H1 (cell line): ENCODE measurements at regions not wholly inside any gene's neighbourhood (a gene's known extent, or its start where the extent isn't known, plus 50 kb on each side); places are given as distances from the start of the nearest gene placed in this dataset.

ENCODE experiments used
- CTCF ChIA-PET: fragments of 300-600 bp; sonication (Branson Sonifier 250); formaldehyde crosslinking; loops from one replicate; lab custom pipeline; 2021; ENCODE audit not compliant: partially characterized antibody; lab: Charles Lee
- POLR2A ChIA-PET: fragments of 300-600 bp; sonication (Branson Sonifier 250); formaldehyde crosslinking; loops from one replicate; lab custom pipeline; 2021; ENCODE audit warnings: inconsistent platforms; ENCODE audit not compliant: partially characterized antibody; lab: Charles Lee
- DNase-seq, 2 experiments: peaks; one replicate each; pipeline versions ENCODE4 v3.0.0 to v3.0.0-alpha.2; 2010 to 2022; ENCODE audit warnings: low spot score in 2 of 2, low read depth in 1 of 2, mixed read lengths in 1 of 2
- FAIRE-seq: peaks from 2 replicates; lab custom pipeline; 2011; peaks lifted over from hg19 to GRCh38; lab: Jason Lieb, UNC
- H2AFZ ChIP-seq: 2 replicates; pipeline ENCODE4 v1.8.1; 2012; ENCODE audit warnings: low read length, inconsistent platforms
- H2AK5ac ChIP-seq: 2 replicates; pipeline ENCODE4 v1.6.1; 2013; ENCODE audit warnings: low read depth, low read length
- H2BK120ac ChIP-seq: replicated peaks from 2 replicates; pipeline ENCODE3; 2013; ENCODE audit warnings: low read depth, low read length, inconsistent platforms
- H2BK12ac ChIP-seq: 2 replicates; pipeline ENCODE4 v1.6.1; 2013; ENCODE audit warnings: low read depth, low read length
- H2BK15ac ChIP-seq: 2 replicates; pipeline ENCODE4 v1.6.1; 2013; ENCODE audit warnings: low read length
- H2BK20ac ChIP-seq: 2 replicates; pipeline ENCODE4 v1.6.1; 2013; ENCODE audit warnings: low read length
- H2BK5ac ChIP-seq: 2 replicates; pipeline ENCODE4 v1.6.1; 2013; ENCODE audit warnings: low read depth, low read length
- H3K14ac ChIP-seq: 2 replicates; pipeline ENCODE4 v1.6.1; 2013; ENCODE audit warnings: inconsistent platforms; ENCODE audit not compliant: insufficient read length
- H3K18ac ChIP-seq: 2 replicates; pipeline ENCODE4 v1.6.1; 2013; ENCODE audit warnings: low read length; ENCODE audit errors: extremely low read depth
- H3K23ac ChIP-seq: 2 replicates; pipeline ENCODE4 v1.6.1; 2013; ENCODE audit warnings: inconsistent platforms; ENCODE audit not compliant: insufficient read length
- H3K23me2 ChIP-seq: 2 replicates; pipeline ENCODE4 v1.6.1; 2013; ENCODE audit warnings: low read depth, low read length
- H3K27ac ChIP-seq: 2 replicates; pipeline ENCODE4 v1.6.1; 2011; ENCODE audit warnings: low read depth, low read length, inconsistent platforms
- H3K27me3 ChIP-seq, 4 experiments: replicated peaks in 1 of 4; 1 replicate in 1 of 4; 2 replicates in 3 of 4; pipeline versions ENCODE4 v1.6.1 to v1.8.1; 2011 to 2013; ENCODE audit warnings: low read length in 3 of 4, mild to moderate bottlenecking in 3 of 4, inconsistent platforms in 2 of 4, mixed read lengths in 2 of 4, moderate library complexity in 1 of 4; ENCODE audit not compliant: control insufficient read depth in 3 of 4, insufficient read depth in 3 of 4; ENCODE audit errors: extremely low read depth in 1 of 4
- H3K36me3 ChIP-seq, 4 experiments: 2 replicates each; pipeline versions ENCODE4 v1.6.1 to v1.8.1; 2011 to 2013; ENCODE audit warnings: mild to moderate bottlenecking in 4 of 4, low read length in 3 of 4, moderate library complexity in 2 of 4, control low read depth in 1 of 4, inconsistent platforms in 1 of 4; ENCODE audit not compliant: insufficient read depth in 4 of 4, control insufficient read depth in 2 of 4
- H3K4ac ChIP-seq: replicated peaks from 2 replicates; pipeline ENCODE3; 2013; ENCODE audit warnings: low read length, low read depth, mixed read lengths, inconsistent platforms; ENCODE audit not compliant: insufficient read length
- H3K4me1 ChIP-seq, 4 experiments: replicated peaks in 1 of 4; 1 replicate in 1 of 4; 2 replicates in 3 of 4; pipeline versions ENCODE4 v1.6.1 to v1.8.1; 2011 to 2013; ENCODE audit warnings: low read length in 3 of 4, inconsistent platforms in 2 of 4, mixed read lengths in 1 of 4; ENCODE audit not compliant: insufficient read depth in 4 of 4, control insufficient read depth in 3 of 4
- H3K4me2 ChIP-seq, 2 experiments: 2 replicates each; pipeline versions ENCODE4 v1.6.1 to v1.8.1; 2011 to 2013; ENCODE audit warnings: low read depth in 2 of 2, low read length in 2 of 2, control low read depth in 1 of 2, inconsistent platforms in 1 of 2, mild to moderate bottlenecking in 1 of 2; ENCODE audit not compliant: insufficient read depth in 1 of 2
- H3K4me3 ChIP-seq, 4 experiments: fragments of 200-600, 300-600 bp in 1 of 4; sonication (generic), shearing (Covaris generic), sonication (Bioruptor Twin) in 1 of 4; 2 replicates each; pipeline versions ENCODE4 v1.5.1 to v1.8.1; 2011 to 2016; ENCODE audit warnings: low read length in 4 of 4, low read depth in 3 of 4, control low read depth in 2 of 4, inconsistent platforms in 2 of 4, mild to moderate bottlenecking in 2 of 4, mixed read lengths in 1 of 4, moderate library complexity in 1 of 4; ENCODE audit not compliant: insufficient read depth in 2 of 4; ENCODE audit errors: extremely low read depth in 1 of 4
- H3K56ac ChIP-seq: replicated peaks from 2 replicates; pipeline ENCODE3; 2013; ENCODE audit warnings: low read depth, mild to moderate bottlenecking, mixed read lengths, low read length, inconsistent platforms; ENCODE audit not compliant: insufficient read length
- H3K79me1 ChIP-seq: 2 replicates; pipeline ENCODE4 v1.6.1; 2013; ENCODE audit warnings: low read depth, low read length, control low read depth
- H3K79me2 ChIP-seq, 2 experiments: 2 replicates each; pipeline versions ENCODE4 v1.6.1 to v1.8.1; 2012 to 2013; ENCODE audit warnings: low read length in 2 of 2, mild to moderate bottlenecking in 2 of 2, inconsistent platforms in 1 of 2; ENCODE audit not compliant: insufficient read depth in 2 of 2, control insufficient read depth in 1 of 2
- H3K9ac ChIP-seq, 4 experiments: replicated peaks in 1 of 4; 1 replicate in 1 of 4; 2 replicates in 3 of 4; pipeline versions ENCODE4 v1.6.1 to v1.8.1; 2011 to 2013; ENCODE audit warnings: low read depth in 3 of 4, low read length in 3 of 4, control low read depth in 2 of 4, mild to moderate bottlenecking in 2 of 4, moderate library complexity in 2 of 4, inconsistent platforms in 1 of 4; ENCODE audit errors: extremely low read depth in 1 of 4
- H3K9me3 ChIP-seq, 2 experiments: 2 replicates each; pipeline versions ENCODE4 v1.6.1 to v1.8.1; 2012 to 2013; ENCODE audit warnings: mild to moderate bottlenecking in 2 of 2, moderate library complexity in 2 of 2, control low read depth in 1 of 2, inconsistent platforms in 1 of 2, low read depth in 1 of 2, low read length in 1 of 2, mixed read lengths in 1 of 2; ENCODE audit not compliant: insufficient read depth in 2 of 2
- H4K20me1 ChIP-seq, 2 experiments: replicated peaks in 1 of 2; 2 replicates each; pipeline versions ENCODE3 to v1.8.1; 2011 to 2013; ENCODE audit warnings: inconsistent platforms in 2 of 2, low read length in 2 of 2, mild to moderate bottlenecking in 1 of 2; ENCODE audit not compliant: insufficient read depth in 2 of 2, control insufficient read depth in 1 of 2
- H4K5ac ChIP-seq: 2 replicates; pipeline ENCODE4 v1.6.1; 2013; ENCODE audit warnings: low read length, low read depth, mixed read lengths, inconsistent platforms; ENCODE audit not compliant: insufficient read length
- H4K8ac ChIP-seq: 2 replicates; pipeline ENCODE4 v1.8.0; 2013; ENCODE audit warnings: mild to moderate bottlenecking, moderate library complexity, low read length, inconsistent platforms; ENCODE audit not compliant: insufficient read depth; ENCODE audit errors: extremely low read depth
- H4K91ac ChIP-seq: replicated peaks from 2 replicates; pipeline ENCODE3; 2013; ENCODE audit warnings: low read length, mixed read lengths, inconsistent platforms; ENCODE audit not compliant: insufficient read length
- MAFK ChIP-seq: IDR thresholded peaks from 2 replicates; pipeline ENCODE4 v1.6.1; 2012; ENCODE audit warnings: low read depth, mild to moderate bottlenecking, improper control_type of control experiment, low read length
- NANOG ChIP-seq: IDR thresholded peaks from 2 replicates; pipeline ENCODE4 v1.6.1; 2011; ENCODE audit warnings: low read length, low read depth, mild to moderate bottlenecking, inconsistent platforms; ENCODE audit not compliant: insufficient read depth, poor library complexity, severe bottlenecking
- RXRA ChIP-seq: IDR thresholded peaks from 2 replicates; pipeline ENCODE4 v1.6.1; 2011; ENCODE audit warnings: low read depth, mild to moderate bottlenecking, low read length, moderate library complexity; ENCODE audit not compliant: insufficient read depth
- SRF ChIP-seq: IDR thresholded peaks from 2 replicates; pipeline ENCODE4 v1.6.1; 2011; ENCODE audit warnings: mild to moderate bottlenecking, low read depth, low read length, moderate library complexity
- WGBS, 2 experiments: shearing (Covaris generic) in 1 of 2; methylation state at CpG; one replicate each; pipeline versions ENCODE4 v1.1.6 to v1.1.7; 2013 to 2015; ENCODE audit warnings: low lambda C conversion rate in 2 of 2, mixed read lengths in 2 of 2, inconsistent platforms in 1 of 2, low coverage in 1 of 2, missing lambda C conversion rate in 1 of 2; ENCODE audit not compliant: insufficient replicate concordance in 2 of 2, insufficient coverage in 1 of 2, insufficient read length in 1 of 2; ENCODE audit errors: extremely low coverage in 1 of 2, missing lambda C conversion rate in 1 of 2; 5-methylcytosine and 5-hydroxymethylcytosine counted together

GRCh38 chr2:75788902-75789301 is 78.2 kb upstream of the GCFC2 start:
- Histone ChIP-seq H2BK5ac (no peak overlapping the region), H3K4ac (no peak overlapping the region), H3K56ac (no peak overlapping the region), H4K5ac (no peak overlapping the region), H2BK12ac (no peak overlapping the region), H3K36me3 (no peaks in the 10 kb centered on the region), H2AK5ac (no peak overlapping the region), H3K9me3 (no peaks in the 10 kb centered on the region), H3K79me2 (no peaks in the 10 kb centered on the region), H3K27ac (no peak overlapping the region), H2AFZ (no peak overlapping the region), H3K4me2 (no peak overlapping the region), H3K4me1 (peaks cover 0 to 11% (median 1%) of the 10 kb centered on the region in 4 experiments; a peak in 1 of 7 replicates), H3K18ac (no peak overlapping the region), H4K91ac (no peak overlapping the region), H4K8ac (no peak overlapping the region), H3K4me3 (no peak overlapping the region), H3K27me3 (no peaks in the 10 kb centered on the region), H2BK20ac (no peak overlapping the region), H3K14ac (no peak overlapping the region), H4K20me1 (no peaks in the 10 kb centered on the region), H3K23ac (no peak overlapping the region), H3K23me2 (no peaks in the 10 kb centered on the region), H3K79me1 (no peaks in the 10 kb centered on the region), H3K9ac (no peak overlapping the region), H2BK15ac (no peak overlapping the region), H2BK120ac (no peak overlapping the region)
- FAIRE-seq = no peak
- TF ChIP-seq NANOG (no peak), SRF (no peak), MAFK (no peak), RXRA (no peak)
- ChIA-PET POLR2A (no interaction called here), CTCF (interaction anchor here (1.5 kb wide), 3 partner anchors 8 to 812 kb away, joined by 5 to 7 read pairs (median 6); no protein-coding TSS in a partner anchor)
- WGBS, 2 experiments = 92% methylated on average over 1 of the region's 1 CpG; no CpG with 5 or more reads in 1 of the 2 experiments
- DNase-seq = no peak
